IMR-90 (cell line): ENCODE measurements at regions not wholly inside any gene's neighbourhood (a gene's known extent, or its start where the extent isn't known, plus 50 kb on each side); places are given as distances from the start of the nearest gene placed in this dataset.

Source experiments
- BHLHE40 ChIP-seq: fragments of 150-350 bp; IDR thresholded peaks from 2 replicates; pipeline ENCODE4 v1.6.1; 2016; ENCODE audit warnings: mild to moderate bottlenecking, low read depth, low read length
- CEBPB ChIP-seq: IDR thresholded peaks from 2 replicates; pipeline ENCODE4 v1.6.1; 2012; ENCODE audit warnings: low read depth, low read length, improper control_type of control experiment
- MAFK ChIP-seq: IDR thresholded peaks from 2 replicates; pipeline ENCODE4 v1.6.1; 2012; ENCODE audit warnings: low read depth, low read length, improper control_type of control experiment
- POLR2A ChIP-seq: IDR thresholded peaks from 2 replicates; pipeline ENCODE4 v1.6.1; 2012; ENCODE audit warnings: mild to moderate bottlenecking, low read depth, low read length
- RAD21 ChIP-seq: IDR thresholded peaks from 2 replicates; pipeline ENCODE4 v1.6.1; 2012; ENCODE audit warnings: low read length, improper control_type of control experiment
- RCOR1 ChIP-seq: IDR thresholded peaks from 2 replicates; pipeline ENCODE4 v1.6.1; 2012; ENCODE audit warnings: mild to moderate bottlenecking, low read length, improper control_type of control experiment; ENCODE audit not compliant: insufficient replicate concordance
- RFX5 ChIP-seq: IDR thresholded peaks from 2 replicates; pipeline ENCODE4 v1.8.0; 2012; ENCODE audit warnings: low read depth, mild to moderate bottlenecking, low read length, moderate library complexity
- SMC3 ChIP-seq: fragments of 150-350 bp; IDR thresholded peaks from 2 replicates; pipeline ENCODE4 v1.6.1; 2016; ENCODE audit warnings: low read depth, mild to moderate bottlenecking, antibody characterized with exemption, low read length, moderate library complexity
- USF2 ChIP-seq: fragments of 150-350 bp; IDR thresholded peaks from 2 replicates; pipeline ENCODE4 v1.6.1; 2017; ENCODE audit warnings: mild to moderate bottlenecking, antibody characterized with exemption, low read length, low read depth
- TF ChIP-seq, protein P1 (sequence below): conservative IDR thresholded peaks from 2 replicates; pipeline ENCODE4 v1.5.1; 2012; ENCODE audit warnings: mild to moderate bottlenecking, low read depth, low read length, improper control_type of control experiment
- TF ChIP-seq, protein P2 (sequence below): fragments of 150-350 bp; IDR thresholded peaks from 2 replicates; pipeline ENCODE4 v1.6.1; 2016; ENCODE audit warnings: low read depth, mild to moderate bottlenecking, low read length, moderate library complexity, borderline replicate concordance

DNA sequence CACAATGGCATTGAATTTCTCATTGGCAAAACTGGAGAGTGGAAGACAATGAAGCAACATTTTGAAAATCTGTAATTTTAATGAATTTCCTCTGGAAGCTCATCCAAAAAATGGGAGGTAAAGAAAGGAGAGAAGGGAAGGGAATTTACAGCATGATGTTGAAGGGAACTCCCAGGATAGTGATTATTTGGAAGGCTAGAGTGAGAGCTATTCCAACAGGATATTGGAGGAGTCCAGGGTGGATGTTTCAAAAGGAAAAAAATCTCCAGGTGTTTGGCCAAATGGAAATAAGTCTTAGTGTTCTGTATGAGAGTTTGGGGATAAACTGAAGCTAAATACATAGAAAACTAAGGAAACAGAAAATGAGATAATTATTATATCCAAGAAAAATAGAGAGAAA is 106.2 kb downstream of the IZUMO3 start:
- TF ChIP-seq, protein P1, sequence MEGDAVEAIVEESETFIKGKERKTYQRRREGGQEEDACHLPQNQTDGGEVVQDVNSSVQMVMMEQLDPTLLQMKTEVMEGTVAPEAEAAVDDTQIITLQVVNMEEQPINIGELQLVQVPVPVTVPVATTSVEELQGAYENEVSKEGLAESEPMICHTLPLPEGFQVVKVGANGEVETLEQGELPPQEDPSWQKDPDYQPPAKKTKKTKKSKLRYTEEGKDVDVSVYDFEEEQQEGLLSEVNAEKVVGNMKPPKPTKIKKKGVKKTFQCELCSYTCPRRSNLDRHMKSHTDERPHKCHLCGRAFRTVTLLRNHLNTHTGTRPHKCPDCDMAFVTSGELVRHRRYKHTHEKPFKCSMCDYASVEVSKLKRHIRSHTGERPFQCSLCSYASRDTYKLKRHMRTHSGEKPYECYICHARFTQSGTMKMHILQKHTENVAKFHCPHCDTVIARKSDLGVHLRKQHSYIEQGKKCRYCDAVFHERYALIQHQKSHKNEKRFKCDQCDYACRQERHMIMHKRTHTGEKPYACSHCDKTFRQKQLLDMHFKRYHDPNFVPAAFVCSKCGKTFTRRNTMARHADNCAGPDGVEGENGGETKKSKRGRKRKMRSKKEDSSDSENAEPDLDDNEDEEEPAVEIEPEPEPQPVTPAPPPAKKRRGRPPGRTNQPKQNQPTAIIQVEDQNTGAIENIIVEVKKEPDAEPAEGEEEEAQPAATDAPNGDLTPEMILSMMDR, result no peak
- no peak for TF ChIP-seq RCOR1
- TF ChIP-seq BHLHE40, result no peak
- no peak for TF ChIP-seq RAD21
- no peak for TF ChIP-seq MAFK
- no peak for TF ChIP-seq RFX5
- TF ChIP-seq, protein P2, sequence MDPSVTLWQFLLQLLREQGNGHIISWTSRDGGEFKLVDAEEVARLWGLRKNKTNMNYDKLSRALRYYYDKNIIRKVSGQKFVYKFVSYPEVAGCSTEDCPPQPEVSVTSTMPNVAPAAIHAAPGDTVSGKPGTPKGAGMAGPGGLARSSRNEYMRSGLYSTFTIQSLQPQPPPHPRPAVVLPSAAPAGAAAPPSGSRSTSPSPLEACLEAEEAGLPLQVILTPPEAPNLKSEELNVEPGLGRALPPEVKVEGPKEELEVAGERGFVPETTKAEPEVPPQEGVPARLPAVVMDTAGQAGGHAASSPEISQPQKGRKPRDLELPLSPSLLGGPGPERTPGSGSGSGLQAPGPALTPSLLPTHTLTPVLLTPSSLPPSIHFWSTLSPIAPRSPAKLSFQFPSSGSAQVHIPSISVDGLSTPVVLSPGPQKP, result no peak
- no peak for TF ChIP-seq POLR2A
- no peak for TF ChIP-seq USF2
- no peak for TF ChIP-seq SMC3
- TF ChIP-seq CEBPB, result no peak
